ENCODE measurements at regions not wholly inside any gene's neighbourhood (a gene's known extent, or its start where the extent isn't known, plus 50 kb on each side); places are given as distances from the start of the nearest gene placed in this dataset.
"Not testable (repeated sequence)": the region's sequence is repeated elsewhere in the genome, so short reads cannot be mapped to it uniquely, and the experiment has no call there.

GRCh38 chr5:67765697-67766096, 449.9 kb upstream of the PIK3R1 start:
- ATAC-seq (ENCODE audit: low read depth) (no peak), DNase-seq (no peak)
- no peaks in the 10 kb centered on the region for H3K27me3 Mint-ChIP-seq
- H3K27ac Mint-ChIP-seq: no peak overlapping the region
- ChIA-PET POLR2A (no interaction called here), CTCF (no interaction called here)
- TF ChIP-seq CTCF (IDR thresholded peaks at IDR 0.05): no peak
- intact Hi-C loops (cut with micrococcal nuclease): no loop called here
- H3K36me3 Mint-ChIP-seq (ENCODE audit: low read depth): no peaks in the 10 kb centered on the region
- no peaks in the 10 kb centered on the region for H3K4me1 Mint-ChIP-seq
- no peak overlapping the region for H3K4me3 Mint-ChIP-seq
- H3K9me3 Mint-ChIP-seq: peaks cover 2% of the 10 kb centered on the region

GRCh38 chr5:67757771-67758170, 457.8 kb upstream of the PIK3R1 start:
- H3K4me3 Mint-ChIP-seq; POLR2A ChIA-PET; H3K27ac Mint-ChIP-seq; intact Hi-C loops (cut with micrococcal nuclease); H3K36me3 Mint-ChIP-seq (ENCODE audit: low read depth); H3K4me1 Mint-ChIP-seq; CTCF ChIA-PET; DNase-seq; H3K27me3 Mint-ChIP-seq; ATAC-seq (ENCODE audit: low read depth): not testable (repeated sequence)
- H3K9me3 Mint-ChIP-seq: peaks cover 18% of the 10 kb centered on the region

DNA sequence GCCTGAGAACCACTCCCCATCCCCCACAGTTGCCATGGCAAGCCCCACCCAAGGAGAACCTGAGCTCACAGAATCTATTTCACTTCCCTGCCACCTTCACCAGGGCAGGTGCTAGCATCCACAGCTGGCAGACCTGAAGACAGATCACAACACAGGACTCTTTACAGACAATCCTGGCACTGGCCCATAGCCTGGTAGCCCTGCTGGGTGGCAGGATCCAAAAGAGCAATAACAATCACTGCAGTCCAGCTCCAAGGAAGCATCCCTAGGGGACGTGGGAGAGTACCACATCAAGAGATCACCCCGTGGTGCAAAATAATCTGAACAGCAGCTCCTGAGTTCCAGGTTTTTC, 463.2 kb upstream of the PIK3R1 start:
- Mint-ChIP-seq H3K9me3 (peaks cover 22% of the 10 kb centered on the region), H3K4me1 (no peaks in the 10 kb centered on the region), H3K4me3 (no peak overlapping the region), H3K27ac (no peak overlapping the region), H3K27me3 (no peaks in the 10 kb centered on the region), H3K36me3 (ENCODE audit: low read depth) (no peaks in the 10 kb centered on the region)
- ATAC-seq (ENCODE audit: low read depth): no peak
- no peak for DNase-seq
- POLR2A ChIA-PET: no interaction called here
- no peak for TF ChIP-seq CTCF (IDR thresholded peaks at IDR 0.05)
- CTCF ChIA-PET: no interaction called here
- intact Hi-C loops (cut with micrococcal nuclease): no loop called here

GRCh38 chr5:67748165-67748690, 467.3 kb upstream of the PIK3R1 start:
- no peaks in the 10 kb centered on the region for H3K4me1 Mint-ChIP-seq
- ChIA-PET CTCF (no interaction called here), POLR2A (no interaction called here)
- DNase-seq: no peak
- no peaks in the 10 kb centered on the region for H3K36me3 Mint-ChIP-seq (ENCODE audit: low read depth)
- H3K4me3 Mint-ChIP-seq: no peak overlapping the region
- intact Hi-C loops (cut with micrococcal nuclease): no loop called here
- ATAC-seq (ENCODE audit: low read depth): no peak
- no peaks in the 10 kb centered on the region for H3K27me3 Mint-ChIP-seq
- no peak overlapping the region for H3K27ac Mint-ChIP-seq
- TF ChIP-seq CTCF (IDR thresholded peaks at IDR 0.05): no peak
- peaks cover 25% of the 10 kb centered on the region for H3K9me3 Mint-ChIP-seq

GRCh38 chr5:67747096-67747495, 468.5 kb upstream of the PIK3R1 start:
- intact Hi-C loops (cut with micrococcal nuclease): no loop called here
- no peak overlapping the region for H3K27ac Mint-ChIP-seq
- CTCF ChIA-PET: no interaction called here
- no peaks in the 10 kb centered on the region for H3K36me3 Mint-ChIP-seq (ENCODE audit: low read depth)
- POLR2A ChIA-PET: no interaction called here
- no peak for TF ChIP-seq CTCF (IDR thresholded peaks at IDR 0.05)
- ATAC-seq (ENCODE audit: low read depth) (no peak), DNase-seq (no peak)
- no peak overlapping the region for H3K4me3 Mint-ChIP-seq
- no peaks in the 10 kb centered on the region for H3K27me3 Mint-ChIP-seq
- peaks cover 17% of the 10 kb centered on the region for H3K9me3 Mint-ChIP-seq
- H3K4me1 Mint-ChIP-seq: no peaks in the 10 kb centered on the region

DNA sequence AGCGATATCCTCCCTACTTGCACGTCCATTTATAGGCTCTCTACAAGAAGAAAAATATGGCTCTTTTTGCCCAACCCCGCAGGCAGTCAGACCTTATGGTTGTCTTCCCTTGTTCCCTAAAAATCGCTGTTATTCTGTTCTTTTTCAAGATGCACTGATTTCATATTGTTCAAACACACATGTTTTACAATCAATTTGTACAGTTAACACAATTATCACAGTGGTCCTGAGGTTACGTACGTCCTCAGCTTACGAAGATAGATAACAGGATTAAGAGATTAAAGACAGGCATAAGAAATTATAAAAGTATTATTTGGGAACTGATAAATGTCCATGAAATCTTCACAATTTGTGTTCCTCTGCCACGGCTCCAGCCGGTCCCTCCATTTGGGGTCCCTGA, 468.9 kb upstream of the PIK3R1 start:
- H3K4me1 Mint-ChIP-seq; DNase-seq; H3K36me3 Mint-ChIP-seq (ENCODE audit: low read depth); CTCF ChIA-PET; ATAC-seq (ENCODE audit: low read depth); POLR2A ChIA-PET; H3K4me3 Mint-ChIP-seq; H3K27ac Mint-ChIP-seq; H3K27me3 Mint-ChIP-seq; intact Hi-C loops (cut with micrococcal nuclease): not testable (repeated sequence)
- H3K9me3 Mint-ChIP-seq: peaks cover 17% of the 10 kb centered on the region

Data from activated B cell treated with CpG ODN at 0.5 μM for 24 hours (primary cell).